ENCODE measurements at regions not wholly inside any gene's neighbourhood (a gene's known extent, or its start where the extent isn't known, plus 50 kb on each side); places are given as distances from the start of the nearest gene placed in this dataset.

DNA sequence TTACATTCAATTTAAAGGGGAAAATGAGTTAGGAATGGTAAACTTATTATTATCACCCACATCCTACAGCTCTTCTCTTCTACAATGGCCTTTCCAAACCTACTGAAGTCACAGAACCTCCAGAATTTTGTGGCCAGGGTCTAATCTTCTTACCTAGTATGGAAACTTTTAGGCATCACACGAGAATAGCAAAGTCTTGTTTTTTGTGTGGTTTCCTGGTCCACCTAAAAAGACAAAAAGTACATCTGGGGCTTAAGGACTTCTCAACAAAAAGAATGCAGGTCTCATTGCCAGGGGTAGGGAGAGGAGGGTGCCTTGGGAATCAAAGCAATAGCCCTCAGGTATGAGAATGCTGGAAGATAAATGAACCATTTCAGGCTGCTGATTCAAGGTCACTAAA, 345.3 kb downstream of the LMX1A start:
- Histone ChIP-seq H3K27me3 (ENCODE audit: control insufficient read depth, low read length) (no peaks in the 10 kb centered on the region), H3K4me3 (ENCODE audit: low read length) (no peak overlapping the region), H3K9me3 (ENCODE audit: control insufficient read depth, insufficient read depth, low read length) (no peaks in the 10 kb centered on the region), H3K4me2 (ENCODE audit: low read length) (no peak overlapping the region), H3F3A (ENCODE audit: control insufficient read depth, insufficient read depth) (no peaks in the 10 kb centered on the region), H3K4me1 (ENCODE audit: control insufficient read depth, low read length) (no peaks in the 10 kb centered on the region), H3K36me3 (ENCODE audit: control insufficient read depth, low read length) (no peaks in the 10 kb centered on the region), H4K20me1 (ENCODE audit: control insufficient read depth, insufficient read depth, low read depth, low read length) (no peaks in the 10 kb centered on the region), H3K79me2 (ENCODE audit: control insufficient read depth, low read length) (no peaks in the 10 kb centered on the region), H3K9me2 (replicated peaks; ENCODE audit: control insufficient read depth, low read length) (no peaks in the 10 kb centered on the region), H3K27ac (ENCODE audit: low read depth, low read length) (no peak overlapping the region)
- no peak for TF ChIP-seq CTCF (IDR thresholded peaks at IDR 0.05; ENCODE audit: low read depth, low read length, poor library complexity, severe bottlenecking)
- no peak for TF ChIP-seq EZH2phosphoT487 (IDR thresholded peaks at IDR 0.05; ENCODE audit: borderline replicate concordance, low read length)

GRCh38 chr1:165010418-165011070, 346.0 kb downstream of the LMX1A start:
- H3K4me2 ChIP-seq (ENCODE audit: low read length) = no peak overlapping the region
- H3K27me3 ChIP-seq (ENCODE audit: control insufficient read depth, low read length) = no peaks in the 10 kb centered on the region
- H4K20me1 ChIP-seq (ENCODE audit: control insufficient read depth, insufficient read depth, low read depth, low read length) = no peaks in the 10 kb centered on the region
- no peaks in the 10 kb centered on the region for H3K79me2 ChIP-seq (ENCODE audit: control insufficient read depth, low read length)
- TF ChIP-seq CTCF (IDR thresholded peaks at IDR 0.05; ENCODE audit: low read depth, low read length, poor library complexity, severe bottlenecking) (no peak), EZH2phosphoT487 (IDR thresholded peaks at IDR 0.05; ENCODE audit: borderline replicate concordance, low read length) (no peak)
- no peaks in the 10 kb centered on the region for H3K9me2 ChIP-seq (replicated peaks; ENCODE audit: control insufficient read depth, low read length)
- no peaks in the 10 kb centered on the region for H3K9me3 ChIP-seq (ENCODE audit: control insufficient read depth, insufficient read depth, low read length)
- no peak overlapping the region for H3K27ac ChIP-seq (ENCODE audit: low read depth, low read length)
- H3K4me1 ChIP-seq (ENCODE audit: control insufficient read depth, low read length) = no peaks in the 10 kb centered on the region
- no peaks in the 10 kb centered on the region for H3F3A ChIP-seq (ENCODE audit: control insufficient read depth, insufficient read depth)
- no peaks in the 10 kb centered on the region for H3K36me3 ChIP-seq (ENCODE audit: control insufficient read depth, low read length)
- H3K4me3 ChIP-seq (ENCODE audit: low read length) = no peak overlapping the region

DNA sequence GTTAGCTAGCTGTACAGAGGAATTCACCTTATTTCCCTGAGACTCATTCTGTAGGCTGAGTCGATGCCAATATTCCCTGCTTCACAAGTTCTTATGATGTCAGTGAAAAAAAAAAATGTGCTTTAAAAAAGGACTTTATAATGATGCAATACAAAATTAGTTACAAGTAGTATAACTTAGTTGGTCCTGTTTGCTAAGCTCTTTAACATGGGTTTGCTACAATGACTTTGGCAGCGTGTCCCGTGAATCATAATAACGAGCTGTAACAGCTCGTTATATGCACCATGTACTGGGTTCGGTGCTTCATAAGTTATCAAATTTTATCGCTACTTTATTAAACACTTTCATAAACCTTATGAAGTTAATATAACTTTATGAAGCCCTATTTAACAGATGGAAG, 349.7 kb downstream of the LMX1A start:
- H3K9me2 ChIP-seq (replicated peaks; ENCODE audit: control insufficient read depth, low read length) = no peaks in the 10 kb centered on the region
- TF ChIP-seq EZH2phosphoT487 (IDR thresholded peaks at IDR 0.05; ENCODE audit: borderline replicate concordance, low read length) (no peak), CTCF (IDR thresholded peaks at IDR 0.05; ENCODE audit: low read depth, low read length, poor library complexity, severe bottlenecking) (no peak)
- H3K27me3 ChIP-seq (ENCODE audit: control insufficient read depth, low read length) = no peaks in the 10 kb centered on the region

More for the DNA sequence above, 349.7 kb downstream of the LMX1A start:
- Histone ChIP-seq H3K4me2 (ENCODE audit: low read length) (no peak overlapping the region), H3K4me3 (ENCODE audit: low read length) (no peak overlapping the region), H3F3A (ENCODE audit: control insufficient read depth, insufficient read depth) (no peaks in the 10 kb centered on the region), H3K36me3 (ENCODE audit: control insufficient read depth, low read length) (no peaks in the 10 kb centered on the region), H3K27ac (ENCODE audit: low read depth, low read length) (no peak overlapping the region), H3K9me3 (ENCODE audit: control insufficient read depth, insufficient read depth, low read length) (no peaks in the 10 kb centered on the region), H4K20me1 (ENCODE audit: control insufficient read depth, insufficient read depth, low read depth, low read length) (no peaks in the 10 kb centered on the region), H3K4me1 (ENCODE audit: control insufficient read depth, low read length) (no peaks in the 10 kb centered on the region), H3K79me2 (ENCODE audit: control insufficient read depth, low read length) (no peaks in the 10 kb centered on the region)
